Left lung (tissue), 4 donors: ENCODE measurements at regions not wholly inside any gene's neighbourhood (a gene's known extent, or its start where the extent isn't known, plus 50 kb on each side); places are given as distances from the start of the nearest gene placed in this dataset.

ENCODE experiments used
- ATAC-seq: fragments of 200-7000 bp; cut with Tn5 transposase; one replicate; pipeline ENCODE4 v1.9.1; 2020; ENCODE audit warnings: moderate library complexity
- DNase-seq, 4 donors: peaks; one replicate each; pipeline ENCODE4 v3.0.0-alpha.2; 2013 to 2020
- H3K27ac ChIP-seq, 2 donors: fragments of 200-600 bp; sonication (generic) in 1 of 2; one replicate each; pipeline versions ENCODE4 v1.5.0 to v1.8.0; 2020 to 2021
- H3K27me3 ChIP-seq, 2 donors: fragments of 200-600 bp; sonication (generic) in 1 of 2; one replicate each; pipeline versions ENCODE4 v1.5.0 to v1.8.0; 2020 to 2021
- H3K36me3 ChIP-seq, 2 donors: fragments of 200-600 bp; sonication (generic) in 1 of 2; one replicate each; pipeline versions ENCODE4 v1.5.0 to v1.8.0; 2020 to 2021
- H3K4me1 ChIP-seq, 2 donors: fragments of 200-600 bp; one replicate each; pipeline ENCODE4 v1.8.0; 2021
- H3K4me3 ChIP-seq, 2 donors: fragments of 200-600 bp; sonication (generic) in 1 of 2; one replicate each; pipeline versions ENCODE4 v1.5.0 to v1.8.0; 2020 to 2021; ENCODE audit warnings: mild to moderate bottlenecking in 1 of 2
- H3K9me3 ChIP-seq, 2 donors: fragments of 200-600 bp; sonication (generic) in 1 of 2; one replicate each; pipeline versions ENCODE4 v1.5.0 to v1.8.0; 2020 to 2021
- intact Hi-C, 2 donors: fragments of 100-400 bp; cut with DNase I; formaldehyde crosslinking; loops; one replicate each; pipeline versions ENCODE4 v1.11.2 to v1.14.2; 2022
- TF ChIP-seq, protein P1 (sequence below), 2 donors: fragments of 200-600 bp; sonication (generic) in 1 of 2; IDR thresholded peaks; one replicate each; pipeline versions ENCODE4 v1.5.0 to v1.8.0; 2021; ENCODE audit warnings: antibody characterized with exemption in 2 of 2
- donor health status: DM: no; HTN: yes; CAD: no.
- donor health status: DM: no; HTN: no; CAD: no.

DNA sequence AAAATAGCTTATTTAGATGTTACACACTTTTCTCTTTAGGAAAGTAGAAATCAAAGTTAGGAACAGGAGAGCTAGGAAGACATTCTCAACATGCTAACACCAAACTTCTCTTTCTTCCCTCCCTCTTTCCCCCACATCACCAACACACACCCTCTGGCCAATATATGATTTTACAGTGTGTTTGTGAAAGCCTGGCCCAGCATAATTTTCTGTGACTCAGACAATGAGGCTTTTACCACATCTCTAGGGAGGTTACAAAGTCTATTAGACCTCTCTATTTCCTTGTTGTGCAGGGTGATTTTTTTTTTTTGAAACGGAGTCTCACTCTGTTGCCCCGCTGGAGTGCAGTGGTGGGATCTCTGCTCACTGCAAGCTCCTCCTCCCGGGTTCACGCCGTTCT is 189.9 kb downstream of the AASDH start:
- Histone ChIP-seq H3K4me1 (no peaks in the 10 kb centered on the region), H3K27ac (no peak overlapping the region), H3K27me3 (no peaks in the 10 kb centered on the region), H3K4me3 (no peak overlapping the region), H3K9me3 (no peaks in the 10 kb centered on the region), H3K36me3 (no peaks in the 10 kb centered on the region)
- intact Hi-C loops: no loop called here
- TF ChIP-seq, protein P1, sequence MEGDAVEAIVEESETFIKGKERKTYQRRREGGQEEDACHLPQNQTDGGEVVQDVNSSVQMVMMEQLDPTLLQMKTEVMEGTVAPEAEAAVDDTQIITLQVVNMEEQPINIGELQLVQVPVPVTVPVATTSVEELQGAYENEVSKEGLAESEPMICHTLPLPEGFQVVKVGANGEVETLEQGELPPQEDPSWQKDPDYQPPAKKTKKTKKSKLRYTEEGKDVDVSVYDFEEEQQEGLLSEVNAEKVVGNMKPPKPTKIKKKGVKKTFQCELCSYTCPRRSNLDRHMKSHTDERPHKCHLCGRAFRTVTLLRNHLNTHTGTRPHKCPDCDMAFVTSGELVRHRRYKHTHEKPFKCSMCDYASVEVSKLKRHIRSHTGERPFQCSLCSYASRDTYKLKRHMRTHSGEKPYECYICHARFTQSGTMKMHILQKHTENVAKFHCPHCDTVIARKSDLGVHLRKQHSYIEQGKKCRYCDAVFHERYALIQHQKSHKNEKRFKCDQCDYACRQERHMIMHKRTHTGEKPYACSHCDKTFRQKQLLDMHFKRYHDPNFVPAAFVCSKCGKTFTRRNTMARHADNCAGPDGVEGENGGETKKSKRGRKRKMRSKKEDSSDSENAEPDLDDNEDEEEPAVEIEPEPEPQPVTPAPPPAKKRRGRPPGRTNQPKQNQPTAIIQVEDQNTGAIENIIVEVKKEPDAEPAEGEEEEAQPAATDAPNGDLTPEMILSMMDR (IDR thresholded peaks at IDR 0.05): no peak
- ATAC-seq (peak; percentile 33), DNase-seq (no peak)

DNA sequence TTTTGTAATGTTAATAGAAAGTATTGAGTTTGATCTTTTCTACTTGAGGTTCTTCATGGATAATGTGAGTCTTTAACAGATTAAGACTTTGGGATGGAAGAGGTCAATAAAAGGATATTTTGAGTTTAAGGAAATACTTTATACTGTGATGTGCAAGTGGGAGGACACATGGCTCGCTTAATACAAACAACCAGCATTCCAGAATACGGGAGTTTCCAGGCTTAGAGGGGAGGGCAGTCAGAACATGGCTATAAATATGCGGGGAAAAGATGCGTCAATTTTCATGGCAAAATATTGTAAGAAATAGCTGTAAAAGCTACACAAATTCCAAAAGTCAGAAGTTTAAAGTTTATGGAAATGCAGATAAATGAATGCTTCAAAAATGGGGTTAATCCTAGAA is 192.3 kb downstream of the AASDH start:
- no peak overlapping the region for H3K4me3 ChIP-seq
- H3K27ac ChIP-seq: no peak overlapping the region
- H3K27me3 ChIP-seq: no peaks in the 10 kb centered on the region
- H3K9me3 ChIP-seq: peaks cover 0 to 2% of the 10 kb centered on the region in 2 donors
- H3K36me3 ChIP-seq: no peaks in the 10 kb centered on the region
- TF ChIP-seq, protein P1 (IDR thresholded peaks at IDR 0.05): no peak
- no peaks in the 10 kb centered on the region for H3K4me1 ChIP-seq
- ATAC-seq (no peak), DNase-seq (no peak)
- intact Hi-C loops: no loop called here

DNA sequence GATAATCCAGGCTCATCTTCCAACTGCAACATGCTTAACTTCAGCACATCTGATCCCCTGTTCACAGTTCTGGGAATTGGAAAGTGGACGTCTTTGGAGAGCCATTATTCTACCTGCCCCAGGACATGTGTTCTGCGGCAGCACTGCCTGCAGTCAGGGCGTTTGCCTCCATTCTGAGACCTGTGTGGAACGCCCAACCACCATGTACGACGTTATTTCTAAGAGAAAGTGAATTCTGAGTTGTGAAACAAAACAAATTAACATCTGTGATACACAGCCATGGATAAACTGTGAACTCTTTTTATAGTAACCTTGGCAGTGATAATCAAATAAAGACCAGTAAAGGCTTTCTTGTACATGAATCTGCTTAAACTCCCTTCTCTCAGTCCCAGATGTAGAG is 195.8 kb downstream of the AASDH start:
- Histone ChIP-seq H3K9me3 (peaks cover 0 to 2% of the 10 kb centered on the region in 2 donors), H3K4me3 (no peak overlapping the region), H3K27ac (no peak overlapping the region), H3K27me3 (no peaks in the 10 kb centered on the region), H3K4me1 (no peaks in the 10 kb centered on the region), H3K36me3 (no peaks in the 10 kb centered on the region)
- intact Hi-C loops: no loop called here
- DNase-seq: no peak
- TF ChIP-seq, protein P1 (IDR thresholded peaks at IDR 0.05): no peak
- ATAC-seq: no peak

DNA sequence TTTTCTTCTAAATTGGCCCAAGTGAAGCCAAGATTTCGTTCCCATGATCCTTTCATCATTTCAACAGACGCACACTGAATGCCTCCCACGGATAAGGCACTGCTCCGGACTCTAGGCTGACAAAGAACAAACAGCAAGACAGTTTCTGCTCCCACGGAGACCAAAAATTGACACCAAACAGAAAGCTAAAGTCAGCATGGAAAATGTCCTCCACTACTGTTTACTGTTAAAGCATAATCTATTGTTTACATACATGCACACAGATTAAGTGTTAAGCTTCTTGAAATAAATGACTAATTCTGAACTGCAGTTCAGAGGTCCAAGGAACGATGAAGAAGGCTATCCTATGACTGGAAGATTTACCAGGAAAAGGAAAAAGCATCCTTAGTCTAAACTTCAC is 199.6 kb downstream of the AASDH start:
- no peaks in the 10 kb centered on the region for H3K27me3 ChIP-seq
- DNase-seq (peak in 2 of 4 donors; percentile 4 to 14), ATAC-seq (no peak)
- H3K4me3 ChIP-seq: no peak overlapping the region
- H3K27ac ChIP-seq: no peak overlapping the region
- H3K36me3 ChIP-seq: no peaks in the 10 kb centered on the region
- TF ChIP-seq, protein P1 (IDR thresholded peaks at IDR 0.05): no peak
- peaks cover 0 to 2% of the 10 kb centered on the region in 2 donors for H3K9me3 ChIP-seq
- intact Hi-C loops: no loop called here
- H3K4me1 ChIP-seq: no peaks in the 10 kb centered on the region

DNA sequence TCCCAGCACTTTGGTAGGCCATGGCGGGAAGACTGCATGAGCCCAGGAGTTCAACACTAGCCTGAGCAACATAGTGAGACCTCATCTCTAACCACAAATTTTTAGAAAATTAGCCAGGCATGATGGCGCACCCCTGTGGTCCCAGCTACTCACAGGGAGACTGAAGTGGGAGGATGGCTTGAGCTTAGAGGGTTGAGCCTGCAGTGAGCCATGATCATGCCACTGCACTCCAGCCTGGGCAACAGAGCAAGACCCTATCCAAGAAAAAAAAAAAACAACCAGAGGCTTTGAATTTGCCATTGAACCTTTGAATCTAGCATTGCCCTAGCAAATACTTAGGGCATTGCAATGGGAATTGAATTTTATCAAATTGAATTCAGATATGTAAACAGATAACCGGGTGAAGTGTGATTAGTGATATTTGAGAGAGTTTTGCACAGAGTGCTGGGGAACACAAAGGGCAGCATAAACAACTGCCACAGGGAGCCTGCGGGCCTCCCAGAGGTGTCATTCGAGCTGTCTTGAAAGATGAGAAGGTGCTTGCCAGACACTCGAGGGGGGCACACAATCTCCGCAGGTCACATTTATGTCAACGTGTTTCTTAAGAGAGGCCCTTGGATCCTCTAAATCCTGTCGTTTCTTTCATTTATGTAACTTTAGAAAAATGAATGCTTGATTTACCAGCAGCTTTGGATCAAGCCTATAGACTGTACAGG is 200.3 kb downstream of the AASDH start:
- no peaks in the 10 kb centered on the region for H3K27me3 ChIP-seq
- ATAC-seq: no peak
- no peak overlapping the region for H3K4me3 ChIP-seq
- H3K4me1 ChIP-seq: no peaks in the 10 kb centered on the region
- no peak overlapping the region for H3K27ac ChIP-seq
- no peaks in the 10 kb centered on the region for H3K36me3 ChIP-seq
- TF ChIP-seq, protein P1 (IDR thresholded peaks at IDR 0.05): no peak
- H3K9me3 ChIP-seq: peaks cover 0 to 2% of the 10 kb centered on the region in 2 donors
- peak in 1 of 4 donors; percentile 6 for DNase-seq
- intact Hi-C loops: no loop called here
